A549 (cell line): ENCODE measurements at regions not wholly inside any gene's neighbourhood (a gene's known extent, or its start where the extent isn't known, plus 50 kb on each side); places are given as distances from the start of the nearest gene placed in this dataset.

Experiments
- BCL3 ChIP-seq: fragments of >200 bp; sonication (Bioruptor Twin); formaldehyde crosslinking; IDR thresholded peaks from 3 replicates; pipeline ENCODE4 v1.6.1; 2016
- CHD4 ChIP-seq: fragments of 200-600 bp; sonication (generic); IDR thresholded peaks from 2 replicates; pipeline ENCODE4 v1.6.1; 2016; ENCODE audit warnings: antibody characterized with exemption, mild to moderate bottlenecking, borderline replicate concordance
- CTCF ChIP-seq: fragments of >200 bp; sonication (Bioruptor Twin); formaldehyde crosslinking; IDR thresholded peaks from 3 replicates; pipeline ENCODE4 v1.5.1; 2016
- ESRRA ChIP-seq: fragments of 150-350 bp; IDR thresholded peaks from 2 replicates; pipeline ENCODE4 v1.6.1; 2014; ENCODE audit warnings: mild to moderate bottlenecking, low read length, borderline replicate concordance
- JUNB ChIP-seq: fragments of >200 bp; sonication (Bioruptor Twin); formaldehyde crosslinking; IDR thresholded peaks from 2 replicates; pipeline ENCODE4 v1.6.1; 2016
- MAX ChIP-seq: IDR thresholded peaks from 2 replicates; pipeline ENCODE4 v1.6.1; 2012
- MAZ ChIP-seq: fragments of 150-350 bp; IDR thresholded peaks from 2 replicates; pipeline ENCODE4 v1.6.1; 2014; ENCODE audit warnings: antibody characterized with exemption, low read depth, low read length, borderline replicate concordance
- PBX3 ChIP-seq: IDR thresholded peaks from 2 replicates; pipeline ENCODE4 v1.6.1; 2012
- POLR2A ChIP-seq: IDR thresholded peaks from 2 replicates; pipeline ENCODE4 v1.6.1; 2012; ENCODE audit warnings: mild to moderate bottlenecking, low read length
- POLR2AphosphoS2 ChIP-seq: conservative IDR thresholded peaks from 2 replicates; pipeline ENCODE4 v1.6.1; 2012; ENCODE audit warnings: low read length, improper control_type of control experiment, inconsistent platforms
- RAD21 ChIP-seq, 2 experiments: fragments of >200 bp in 1 of 2; sonication (Bioruptor Twin) in 1 of 2; formaldehyde crosslinking in 1 of 2; IDR thresholded peaks in 1 of 2; conservative IDR thresholded peaks in 1 of 2; 2 replicates in 1 of 2; 3 replicates in 1 of 2; pipeline ENCODE4 v1.6.1; 2012 to 2018; ENCODE audit warnings: inconsistent platforms in 1 of 2

GRCh38 chr7:21023841-21024484, 237.3 kb upstream of the SP8 start:
- TF ChIP-seq CTCF (no peak), ESRRA (no peak), POLR2A (no peak), CHD4 (no peak), POLR2AphosphoS2 (no peak), MAZ (no peak), PBX3 (no peak), MAX (no peak), RAD21 (conservative IDR thresholded peaks at IDR 0.05 in 1 of 2, IDR thresholded peaks at IDR 0.05 in 1 of 2) (no peak), JUNB (no peak), BCL3 (no peak)
